Brain microvascular endothelial cell (primary cell): ENCODE measurements at regions not wholly inside any gene's neighbourhood (a gene's known extent, or its start where the extent isn't known, plus 50 kb on each side); places are given as distances from the start of the nearest gene placed in this dataset.
A peak's percentile ranks its signal among the peaks of the same experiment; 100 is the strongest.

Experiments used
- DNase-seq: peaks from one replicate; pipeline ENCODE4 v3.0.0-alpha.2; 2020
- H3K27ac ChIP-seq: fragments of 250-450 bp; sonication (Bioruptor Pico); 2 replicates; pipeline ENCODE4 v1.5.1; 2020; ENCODE audit warnings: mild to moderate bottlenecking, moderate library complexity
- H3K27me3 ChIP-seq: fragments of 250-450 bp; sonication (Bioruptor Pico); replicated peaks from 2 replicates; pipeline ENCODE4 v1.5.1; 2020; ENCODE audit warnings: mild to moderate bottlenecking
- H3K36me3 ChIP-seq: fragments of 250-450 bp; sonication (Bioruptor Pico); replicated peaks from 2 replicates; pipeline ENCODE4 v1.5.1; 2020; ENCODE audit warnings: mild to moderate bottlenecking
- H3K4me3 ChIP-seq: 2 replicates; pipeline ENCODE4 v1.5.1; 2011; ENCODE audit warnings: low read depth, mild to moderate bottlenecking, control low read depth, low read length, moderate library complexity
- CTCF ChIP-seq: IDR thresholded peaks from 2 replicates; pipeline ENCODE4 v1.5.1; 2011; ENCODE audit warnings: low read depth, mild to moderate bottlenecking, moderate library complexity, low read length, control low read depth, inconsistent platforms; ENCODE audit errors: missing control alignments
- in situ Hi-C: cut with HindIII; loops from 2 replicates; pipeline ENCODE4 v1.10.0; 2017; ENCODE audit warnings: low sequenced_read_pairs, low pct_ligation_motif_present

- no peak overlapping the region for H3K4me3 ChIP-seq
- no peak overlapping the region for H3K27ac ChIP-seq
- no peaks in the 10 kb centered on the region for H3K36me3 ChIP-seq
- in situ Hi-C loops: no loop called here
- TF ChIP-seq CTCF: no peak
- H3K27me3 ChIP-seq: no peaks in the 10 kb centered on the region
- DNase-seq: no peak
Observed at GRCh38 chr3:156608601-156609514, 53.9 kb upstream of the SSR3 start.

DNA sequence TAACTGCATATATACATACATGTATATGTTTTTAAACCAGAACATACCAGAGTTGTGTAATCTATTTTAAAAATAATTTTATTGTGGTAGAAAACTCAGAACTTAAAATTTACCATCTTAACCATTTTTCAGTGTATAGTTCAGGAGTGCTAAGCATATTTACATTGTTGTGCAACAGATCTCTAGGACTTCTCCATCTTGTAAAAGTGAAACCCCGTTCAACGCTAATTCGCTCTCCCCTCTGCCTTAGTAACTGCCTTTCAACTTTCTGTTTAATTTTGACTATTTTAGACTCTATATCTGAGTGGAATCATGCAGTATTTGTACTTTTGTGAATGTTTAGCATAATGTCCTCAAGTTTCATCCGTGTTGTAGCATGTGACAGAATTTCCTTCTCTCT is 51.8 kb upstream of the SSR3 start:
- in situ Hi-C loops: no loop called here

DNA sequence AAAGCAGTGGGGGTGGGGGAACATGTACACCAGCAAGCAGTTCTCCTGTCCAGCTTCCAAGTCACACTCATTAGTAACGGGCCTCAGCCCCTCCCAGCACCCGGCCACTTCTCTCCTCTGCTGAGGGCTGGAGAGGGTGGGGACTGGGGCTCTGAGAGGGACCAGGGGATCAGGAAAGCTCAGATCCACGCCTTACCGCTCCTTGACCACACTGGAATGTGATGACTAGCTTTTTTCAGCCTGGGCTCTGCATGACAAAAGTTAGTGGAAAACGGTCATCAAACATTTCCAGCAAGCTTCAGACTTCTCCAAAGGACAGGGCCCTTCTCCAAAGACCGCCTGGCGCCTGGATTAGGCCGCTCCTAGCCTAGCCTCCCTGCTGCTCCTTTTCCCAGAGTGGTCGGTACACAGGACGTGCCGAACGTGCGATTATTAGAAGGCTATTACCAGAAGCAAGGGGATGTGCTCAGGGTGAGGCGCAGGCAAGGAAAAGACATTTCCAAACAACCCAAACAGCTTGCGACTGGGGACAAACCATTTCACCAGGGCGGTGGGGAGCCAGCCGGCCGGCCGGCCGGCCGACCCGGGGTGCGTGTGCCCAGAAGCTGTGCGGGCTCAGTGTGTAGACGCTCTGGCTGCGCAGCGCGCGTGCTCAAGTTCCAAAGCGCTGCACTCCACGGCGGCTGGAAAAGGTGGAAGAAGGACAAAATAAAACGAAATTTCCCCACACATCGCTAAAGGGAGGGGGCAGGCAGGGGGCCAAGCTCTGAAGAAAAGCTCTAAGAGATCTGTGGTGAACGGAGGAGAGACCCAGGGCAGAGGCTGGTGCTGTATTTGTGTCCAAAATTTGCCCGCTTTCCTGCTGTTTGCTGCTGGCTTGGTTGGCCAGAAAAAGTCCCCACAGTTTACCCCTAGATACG is 51.0 kb upstream of the SSR3 start:
- H3K4me3 ChIP-seq: peak overlapping the region; percentile 53
- H3K27me3 ChIP-seq: no peaks in the 10 kb centered on the region
- H3K36me3 ChIP-seq: no peaks in the 10 kb centered on the region
- in situ Hi-C loops: no loop called here
- no peak for TF ChIP-seq CTCF
- DNase-seq: peak; percentile 53
- H3K27ac ChIP-seq: peak overlapping the region; percentile 52

More for the DNA sequence above, 51.8 kb upstream of the SSR3 start:
- TF ChIP-seq CTCF: no peak
- no peaks in the 10 kb centered on the region for H3K27me3 ChIP-seq
- no peak overlapping the region for H3K27ac ChIP-seq
- H3K36me3 ChIP-seq: no peaks in the 10 kb centered on the region
- H3K4me3 ChIP-seq: no peak overlapping the region
- DNase-seq: no peak

- no peak overlapping the region for H3K4me3 ChIP-seq
- no peaks in the 10 kb centered on the region for H3K27me3 ChIP-seq
- DNase-seq: no peak
- no peak overlapping the region for H3K27ac ChIP-seq
- in situ Hi-C loops: no loop called here
- no peak for TF ChIP-seq CTCF
- no peaks in the 10 kb centered on the region for H3K36me3 ChIP-seq
Observed at GRCh38 chr3:156604642-156605144, 49.8 kb upstream of the SSR3 start.
